Neural cell (in vitro differentiated cells): ENCODE measurements at regions not wholly inside any gene's neighbourhood (a gene's known extent, or its start where the extent isn't known, plus 50 kb on each side); places are given as distances from the start of the nearest gene placed in this dataset.

Source experiments
- H2AFZ ChIP-seq: fragments of 200-600, 300-800 bp; sonication (generic), shearing (Covaris generic); 2 replicates; pipeline ENCODE4 v1.6.0; 2014; ENCODE audit warnings: low read depth, mild to moderate bottlenecking, antibody characterized with exemption, low read length, moderate library complexity
- H3F3A ChIP-seq: fragments of 200-600 bp; shearing (Covaris generic); 2 replicates; pipeline ENCODE4 v1.6.1; 2016; ENCODE audit warnings: mild to moderate bottlenecking, moderate library complexity, mixed read lengths, antibody characterized with exemption, low read length; ENCODE audit not compliant: insufficient read depth, poor library complexity, severe bottlenecking
- H3K27ac ChIP-seq: fragments of 200-600, 300-800 bp; sonication (generic), shearing (Covaris generic); 2 replicates; pipeline ENCODE4 v1.5.1; 2014; ENCODE audit warnings: mild to moderate bottlenecking, low read length, moderate library complexity
- H3K27me3 ChIP-seq: fragments of 300-800, 200-600 bp; sonication (generic), shearing (Covaris generic); 2 replicates; pipeline ENCODE4 v1.6.0; 2014; ENCODE audit warnings: mild to moderate bottlenecking, low read depth, low read length, moderate library complexity; ENCODE audit not compliant: insufficient read depth
- H3K36me3 ChIP-seq: fragments of 300-800, 200-600 bp; sonication (generic), shearing (Covaris generic); 2 replicates; pipeline ENCODE4 v1.5.1; 2014; ENCODE audit warnings: mild to moderate bottlenecking, antibody characterized with exemption, low read length, moderate library complexity; ENCODE audit not compliant: insufficient read depth
- H3K4me2 ChIP-seq: fragments of 300-800, 200-600 bp; sonication (generic), shearing (Covaris generic); 2 replicates; pipeline ENCODE4 v1.6.0; 2014; ENCODE audit warnings: mild to moderate bottlenecking, low read length
- H3K4me3 ChIP-seq: fragments of 300-800, 200-600 bp; sonication (generic), shearing (Covaris generic); 2 replicates; pipeline ENCODE4 v1.5.1; 2014; ENCODE audit warnings: mild to moderate bottlenecking, low read length, moderate library complexity
- H3K79me2 ChIP-seq: fragments of 200-600 bp; shearing (Covaris generic); replicated peaks from 2 replicates; pipeline ENCODE4 v1.6.0; 2014; ENCODE audit warnings: mild to moderate bottlenecking, low read length, moderate library complexity; ENCODE audit not compliant: insufficient read depth
- H3K9ac ChIP-seq: fragments of 300-800, 200-600 bp; sonication (generic), shearing (Covaris generic); 2 replicates; pipeline ENCODE4 v1.6.1; 2016; ENCODE audit warnings: mild to moderate bottlenecking, low read length, mixed read lengths
- H3K9me2 ChIP-seq: fragments of 200-600 bp; shearing (Covaris generic); 2 replicates; pipeline ENCODE4 v1.6.1; 2016; ENCODE audit warnings: mild to moderate bottlenecking, low read length, mixed read lengths; ENCODE audit not compliant: insufficient read depth
- H3K9me3 ChIP-seq: fragments of 200-600, 300-800 bp; sonication (generic), shearing (Covaris generic); 2 replicates; pipeline ENCODE4 v1.6.1; 2016; ENCODE audit warnings: mild to moderate bottlenecking, mixed run types, low read length, moderate library complexity, mixed read lengths
- H4K20me1 ChIP-seq: fragments of 200-600 bp; shearing (Covaris generic); 2 replicates; pipeline ENCODE4 v1.6.1; 2016; ENCODE audit warnings: mild to moderate bottlenecking, mixed run types; ENCODE audit not compliant: insufficient read depth
- CTCF ChIP-seq: fragments of 450-650 bp; IDR thresholded peaks from 2 replicates; pipeline ENCODE4 v1.5.1; 2014; ENCODE audit warnings: antibody characterized with exemption, mild to moderate bottlenecking, moderate library complexity; ENCODE audit not compliant: poor library complexity, severe bottlenecking
- EP300 ChIP-seq: fragments of 450-650 bp; conservative IDR thresholded peaks from 2 replicates; pipeline ENCODE4 v1.6.1; 2014; ENCODE audit warnings: antibody characterized with exemption, mild to moderate bottlenecking, moderate library complexity; ENCODE audit not compliant: poor library complexity, severe bottlenecking
- EZH2 ChIP-seq: fragments of 200-600, 300-800 bp; shearing (Covaris generic), sonication (generic); IDR thresholded peaks from 2 replicates; pipeline ENCODE4 v1.6.1; 2014; ENCODE audit warnings: antibody characterized with exemption, low read length, borderline replicate concordance, mild to moderate bottlenecking; ENCODE audit not compliant: insufficient read depth, poor library complexity, severe bottlenecking
- MXI1 ChIP-seq: fragments of 450-650 bp; conservative IDR thresholded peaks from 2 replicates; pipeline ENCODE4 v1.6.1; 2014; ENCODE audit warnings: antibody characterized with exemption, mild to moderate bottlenecking; ENCODE audit not compliant: poor library complexity, severe bottlenecking
- POLR2AphosphoS5 ChIP-seq: IDR thresholded peaks from 2 replicates; pipeline ENCODE4 v1.6.1; 2012
- REST ChIP-seq: IDR thresholded peaks from 2 replicates; pipeline ENCODE4 v1.6.1; 2012; ENCODE audit warnings: borderline replicate concordance
- SMC3 ChIP-seq: fragments of 450-650 bp; conservative IDR thresholded peaks from 2 replicates; pipeline ENCODE4 v1.6.1; 2014; ENCODE audit warnings: antibody characterized with exemption, mild to moderate bottlenecking, moderate library complexity; ENCODE audit not compliant: poor library complexity
- TAF1 ChIP-seq: IDR thresholded peaks from 2 replicates; pipeline ENCODE4 v1.6.1; 2012; ENCODE audit warnings: low read depth

DNA sequence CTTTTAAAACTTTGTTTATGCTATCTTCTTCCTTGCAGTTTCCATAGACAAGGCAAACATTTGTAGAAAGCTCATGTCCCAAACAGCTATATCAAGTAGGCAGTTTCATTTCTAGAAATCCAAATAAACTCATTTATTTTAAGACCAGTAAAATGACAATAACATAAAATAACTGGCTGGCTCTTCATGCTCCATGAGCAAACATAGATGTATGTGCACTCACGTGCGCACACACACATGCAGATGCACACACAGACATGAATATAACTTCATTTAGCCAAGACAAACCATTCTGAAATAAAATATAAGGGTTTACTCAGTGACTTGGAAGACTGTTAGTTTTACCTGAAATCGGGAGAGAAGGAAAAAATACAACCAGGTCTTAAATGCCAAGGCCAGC, 176.5 kb upstream of the GAS1 start:
- Histone ChIP-seq H3F3A (no peaks in the 10 kb centered on the region), H3K9me2 (no peaks in the 10 kb centered on the region), H3K9ac (no peak overlapping the region), H3K4me2 (no peak overlapping the region), H3K27ac (no peak overlapping the region), H3K79me2 (no peaks in the 10 kb centered on the region), H3K4me3 (no peak overlapping the region), H4K20me1 (no peaks in the 10 kb centered on the region), H3K36me3 (no peaks in the 10 kb centered on the region), H2AFZ (no peak overlapping the region), H3K9me3 (no peaks in the 10 kb centered on the region), H3K27me3 (no peaks in the 10 kb centered on the region)
- TF ChIP-seq SMC3: no peak
- no peak for TF ChIP-seq CTCF
- no peak for TF ChIP-seq MXI1
- no peak for TF ChIP-seq EP300
- no peak for TF ChIP-seq TAF1
- TF ChIP-seq REST: no peak
- no peak for TF ChIP-seq POLR2AphosphoS5
- no peak for TF ChIP-seq EZH2

GRCh38 chr9:87125819-87126218, 178.5 kb upstream of the GAS1 start:
- no peaks in the 10 kb centered on the region for H3K36me3 ChIP-seq
- no peaks in the 10 kb centered on the region for H3F3A ChIP-seq
- no peak overlapping the region for H3K4me2 ChIP-seq
- H3K4me3 ChIP-seq: no peak overlapping the region
- no peak overlapping the region for H2AFZ ChIP-seq
- H3K9ac ChIP-seq: no peak overlapping the region
- H3K27me3 ChIP-seq: no peaks in the 10 kb centered on the region
- no peaks in the 10 kb centered on the region for H3K9me3 ChIP-seq
- no peaks in the 10 kb centered on the region for H3K79me2 ChIP-seq
- no peaks in the 10 kb centered on the region for H4K20me1 ChIP-seq
- TF ChIP-seq TAF1: no peak
- TF ChIP-seq REST: no peak
- no peaks in the 10 kb centered on the region for H3K9me2 ChIP-seq
- H3K27ac ChIP-seq: no peak overlapping the region
